Vagina (tissue), 2 donors: ENCODE measurements at regions not wholly inside any gene's neighbourhood (a gene's known extent, or its start where the extent isn't known, plus 50 kb on each side); places are given as distances from the start of the nearest gene placed in this dataset.

ENCODE experiments used
- CTCF ChIP-seq, 3 experiments: fragments of 450-650 bp in 2 of 3; fragments of 200-600 bp in 1 of 3; sonication (generic) in 1 of 3; IDR thresholded peaks; one replicate each; pipeline ENCODE4 v1.5.1; 2017 to 2019; ENCODE audit warnings: antibody characterized with exemption in 3 of 3, mild to moderate bottlenecking in 2 of 3, moderate library complexity in 2 of 3
- POLR2AphosphoS5 ChIP-seq, 2 donors: sonication (generic); formaldehyde crosslinking; IDR thresholded peaks; one replicate each; pipeline ENCODE4 v1.9.0; 2017; ENCODE audit warnings: antibody characterized with exemption in 2 of 2, mild to moderate bottlenecking in 2 of 2, low read depth in 1 of 2; ENCODE audit not compliant: insufficient read depth in 1 of 2

- no peak for TF ChIP-seq POLR2AphosphoS5 (IDR thresholded peaks at IDR 0.05; ENCODE audit: insufficient read depth in 1 of 2, low read depth in 1 of 2)
- no peak for TF ChIP-seq CTCF (IDR thresholded peaks at IDR 0.05)
These were observed 841.7 kb upstream of the POU3F4 start for GRCh38 chrX:82666355-82666754.
